Kidney glomerular epithelial cell (primary cell): ENCODE measurements at regions not wholly inside any gene's neighbourhood (a gene's known extent, or its start where the extent isn't known, plus 50 kb on each side); places are given as distances from the start of the nearest gene placed in this dataset.
"Not testable (repeated sequence)": the region's sequence is repeated elsewhere in the genome, so short reads cannot be mapped to it uniquely, and the experiment has no call there.

Experiments used
- DNase-seq: peaks from one replicate; lab custom pipeline; 2025; lab: John Stamatoyannopoulos, UW

GRCh38 chr4:125591290-125591689, 276.5 kb downstream of the FAT4 start:
- no peak for DNase-seq

GRCh38 chr4:125594056-125594602, 279.4 kb downstream of the FAT4 start:
- no peak for DNase-seq

GRCh38 chr4:125605926-125606325, 291.2 kb downstream of the FAT4 start:
- not testable (repeated sequence) for DNase-seq

GRCh38 chr4:125620066-125620860, 305.5 kb downstream of the FAT4 start:
- DNase-seq, result no peak

GRCh38 chr4:125624951-125625350, 310.2 kb downstream of the FAT4 start:
- no peak for DNase-seq

- no peak for DNase-seq
Measured at GRCh38 chr4:125626946-125627345, 312.2 kb downstream of the FAT4 start.

- no peak for DNase-seq
Measured at GRCh38 chr4:125639182-125639621, 324.4 kb downstream of the FAT4 start.

GRCh38 chr4:125641611-125642010, 326.9 kb downstream of the FAT4 start:
- no peak for DNase-seq

- DNase-seq, result no peak
Measured at GRCh38 chr4:125642645-125643044, 327.9 kb downstream of the FAT4 start.

- DNase-seq, result no peak
Measured at GRCh38 chr4:125649452-125649851, 334.7 kb downstream of the FAT4 start.

GRCh38 chr4:125650557-125650956, 335.8 kb downstream of the FAT4 start:
- no peak for DNase-seq

GRCh38 chr4:125651707-125652357, 337.1 kb downstream of the FAT4 start:
- not testable (repeated sequence) for DNase-seq

GRCh38 chr4:125658773-125659172, 344.0 kb downstream of the FAT4 start:
- no peak for DNase-seq

GRCh38 chr4:125663896-125664767, 349.4 kb downstream of the FAT4 start:
- DNase-seq, result no peak

- DNase-seq, result no peak
Measured at GRCh38 chr4:125666635-125667034, 351.9 kb downstream of the FAT4 start.

- DNase-seq, result no peak
Measured at GRCh38 chr4:125676156-125676555, 361.4 kb downstream of the FAT4 start.

- DNase-seq, result no peak
Measured at GRCh38 chr4:125676583-125676982, 361.8 kb downstream of the FAT4 start.

GRCh38 chr4:125677665-125678307, 363.0 kb downstream of the FAT4 start:
- DNase-seq, result no peak

GRCh38 chr4:125679989-125680388, 365.2 kb downstream of the FAT4 start:
- DNase-seq, result no peak

- DNase-seq, result no peak
Measured at GRCh38 chr4:125681240-125681639, 366.5 kb downstream of the FAT4 start.

- no peak for DNase-seq
Measured at GRCh38 chr4:125682730-125683129, 368.0 kb downstream of the FAT4 start.

GRCh38 chr4:125688841-125689240, 374.1 kb downstream of the FAT4 start:
- no peak for DNase-seq
